ENCODE measurements at regions not wholly inside any gene's neighbourhood (a gene's known extent, or its start where the extent isn't known, plus 50 kb on each side); places are given as distances from the start of the nearest gene placed in this dataset.

DNA sequence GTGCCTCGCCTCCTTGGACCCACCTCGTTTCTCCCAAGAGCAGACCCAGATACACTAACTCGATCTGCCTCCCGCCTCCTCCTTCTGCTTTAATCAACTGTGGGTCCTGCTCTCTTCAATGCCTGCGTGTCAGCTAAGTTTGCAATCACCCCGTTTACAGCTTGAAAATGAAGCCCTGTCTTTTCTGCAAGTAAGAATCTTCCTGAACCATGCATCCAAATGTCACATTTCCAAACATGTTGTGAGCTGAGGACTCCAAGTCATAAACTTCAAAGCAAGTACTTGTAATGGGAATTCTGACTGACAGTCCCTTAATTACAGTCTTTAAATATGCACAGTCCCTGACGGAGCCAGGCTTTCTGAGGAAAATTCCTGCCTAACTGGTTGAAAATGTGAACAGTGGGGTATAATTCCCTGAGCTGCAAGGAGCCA lies 154.9 kb upstream of the UQCRFS1 start:
- Histone ChIP-seq H4K20me1 (ENCODE audit: control insufficient read depth, extremely low read depth, insufficient read depth, low read length) (no peaks in the 10 kb centered on the region), H3K4me2 (ENCODE audit: control insufficient read depth, extremely low read depth, insufficient read depth, low read depth, low read length) (no peak overlapping the region), H3K79me2 (ENCODE audit: control insufficient read depth, insufficient read depth, low read length) (no peaks in the 10 kb centered on the region), H3K4me1 (ENCODE audit: control insufficient read depth, extremely low read depth, insufficient read depth, low read length) (no peaks in the 10 kb centered on the region), H3K9me1 (ENCODE audit: control insufficient read depth, extremely low read depth, insufficient read depth, low read length) (no peaks in the 10 kb centered on the region), H3K27me3 (ENCODE audit: control insufficient read depth, extremely low read depth, insufficient read depth, low read length) (no peaks in the 10 kb centered on the region), H3K36me3 (ENCODE audit: control insufficient read depth in 2 of 2, extremely low read depth in 1 of 2, insufficient read depth in 2 of 2, low read length in 2 of 2) (no peaks in the 10 kb centered on the region), H3K9ac (ENCODE audit: control insufficient read depth, extremely low read depth, insufficient read depth, low read length) (no peak overlapping the region), H3K4me3 (ENCODE audit: control insufficient read depth in 2 of 3, extremely low read depth in 1 of 3, insufficient read depth in 2 of 3, low read depth in 1 of 3, low read length in 3 of 3) (no peak overlapping the region), H3K27ac (ENCODE audit: control insufficient read depth, insufficient read depth, low read length) (no peak overlapping the region), H2AFZ (ENCODE audit: control insufficient read depth, low read length) (no peak overlapping the region), H3K9me3 (ENCODE audit: control insufficient read depth, low read depth, low read length) (no peaks in the 10 kb centered on the region)
- DNase-seq (ENCODE audit: low read depth, low spot score) = no peak
- TF ChIP-seq, protein P1, sequence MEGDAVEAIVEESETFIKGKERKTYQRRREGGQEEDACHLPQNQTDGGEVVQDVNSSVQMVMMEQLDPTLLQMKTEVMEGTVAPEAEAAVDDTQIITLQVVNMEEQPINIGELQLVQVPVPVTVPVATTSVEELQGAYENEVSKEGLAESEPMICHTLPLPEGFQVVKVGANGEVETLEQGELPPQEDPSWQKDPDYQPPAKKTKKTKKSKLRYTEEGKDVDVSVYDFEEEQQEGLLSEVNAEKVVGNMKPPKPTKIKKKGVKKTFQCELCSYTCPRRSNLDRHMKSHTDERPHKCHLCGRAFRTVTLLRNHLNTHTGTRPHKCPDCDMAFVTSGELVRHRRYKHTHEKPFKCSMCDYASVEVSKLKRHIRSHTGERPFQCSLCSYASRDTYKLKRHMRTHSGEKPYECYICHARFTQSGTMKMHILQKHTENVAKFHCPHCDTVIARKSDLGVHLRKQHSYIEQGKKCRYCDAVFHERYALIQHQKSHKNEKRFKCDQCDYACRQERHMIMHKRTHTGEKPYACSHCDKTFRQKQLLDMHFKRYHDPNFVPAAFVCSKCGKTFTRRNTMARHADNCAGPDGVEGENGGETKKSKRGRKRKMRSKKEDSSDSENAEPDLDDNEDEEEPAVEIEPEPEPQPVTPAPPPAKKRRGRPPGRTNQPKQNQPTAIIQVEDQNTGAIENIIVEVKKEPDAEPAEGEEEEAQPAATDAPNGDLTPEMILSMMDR (optimal IDR thresholded peaks at IDR 0.05 in 1 of 3, IDR thresholded peaks at IDR 0.05 in 1 of 3, conservative IDR thresholded peaks at IDR 0.05 in 1 of 3; ENCODE audit: extremely low read depth in 1 of 3, insufficient read depth in 2 of 3, low read length in 3 of 3) = no peak
- TF ChIP-seq EZH2 (IDR thresholded peaks at IDR 0.05; ENCODE audit: low read length) = no peak
- no peak for FAIRE-seq
- dilution Hi-C loops (cut with MboI; ENCODE audit: extremely low pct_ligation_motif_present, low sequenced_read_pairs) = no loop called here

DNA sequence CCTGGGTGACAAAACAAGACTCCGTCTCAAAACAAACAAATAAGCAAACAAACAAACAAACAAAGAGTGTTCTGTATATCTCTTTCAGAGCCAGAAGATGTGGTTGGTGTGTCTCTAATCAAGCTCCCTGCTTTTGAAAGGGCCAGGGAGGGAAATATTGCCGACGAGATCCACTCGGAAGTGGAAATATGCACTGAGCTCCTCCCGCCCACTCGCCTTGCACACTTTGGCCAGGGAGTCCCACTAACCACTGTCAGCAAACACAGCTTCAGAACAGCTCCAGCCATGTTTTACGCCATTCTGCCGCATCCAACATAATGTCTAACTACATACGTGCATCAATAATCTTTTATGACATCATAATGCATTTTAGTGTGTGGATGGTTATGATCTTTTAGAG lies 155.5 kb upstream of the VSTM2B start:
- dilution Hi-C loops (cut with MboI; ENCODE audit: extremely low pct_ligation_motif_present, low sequenced_read_pairs) = no loop called here
- Histone ChIP-seq H3K79me2 (ENCODE audit: control insufficient read depth, insufficient read depth, low read length) (no peaks in the 10 kb centered on the region), H3K36me3 (ENCODE audit: control insufficient read depth in 2 of 2, extremely low read depth in 1 of 2, insufficient read depth in 2 of 2, low read length in 2 of 2) (no peaks in the 10 kb centered on the region), H3K9me1 (ENCODE audit: control insufficient read depth, extremely low read depth, insufficient read depth, low read length) (no peaks in the 10 kb centered on the region), H3K4me3 (ENCODE audit: control insufficient read depth in 2 of 3, extremely low read depth in 1 of 3, insufficient read depth in 2 of 3, low read depth in 1 of 3, low read length in 3 of 3) (no peak overlapping the region), H3K9me3 (ENCODE audit: control insufficient read depth, low read depth, low read length) (peaks cover 4% of the 10 kb centered on the region), H3K4me2 (ENCODE audit: control insufficient read depth, extremely low read depth, insufficient read depth, low read depth, low read length) (no peak overlapping the region), H4K20me1 (ENCODE audit: control insufficient read depth, extremely low read depth, insufficient read depth, low read length) (no peaks in the 10 kb centered on the region), H2AFZ (ENCODE audit: control insufficient read depth, low read length) (no peak overlapping the region), H3K9ac (ENCODE audit: control insufficient read depth, extremely low read depth, insufficient read depth, low read length) (no peak overlapping the region), H3K27ac (ENCODE audit: control insufficient read depth, insufficient read depth, low read length) (no peak overlapping the region), H3K4me1 (ENCODE audit: control insufficient read depth, extremely low read depth, insufficient read depth, low read length) (no peaks in the 10 kb centered on the region), H3K27me3 (ENCODE audit: control insufficient read depth, extremely low read depth, insufficient read depth, low read length) (no peaks in the 10 kb centered on the region)
- DNase-seq (ENCODE audit: low read depth, low spot score) (no peak), FAIRE-seq (no peak)
- no peak for TF ChIP-seq EZH2 (IDR thresholded peaks at IDR 0.05; ENCODE audit: low read length)
- TF ChIP-seq, protein P1 (optimal IDR thresholded peaks at IDR 0.05 in 1 of 3, IDR thresholded peaks at IDR 0.05 in 1 of 3, conservative IDR thresholded peaks at IDR 0.05 in 1 of 3; ENCODE audit: extremely low read depth in 1 of 3, insufficient read depth in 2 of 3, low read length in 3 of 3) = no peak

Data from keratinocyte (primary cell).